Smooth muscle cell (in vitro differentiated cells): ENCODE measurements at regions not wholly inside any gene's neighbourhood (a gene's known extent, or its start where the extent isn't known, plus 50 kb on each side); places are given as distances from the start of the nearest gene placed in this dataset.
A peak's percentile ranks its signal among the peaks of the same experiment; 100 is the strongest.

Source experiments
- DNase-seq: peaks from one replicate; lab custom pipeline; 2025; ENCODE audit not compliant: unreplicated experiment; lab: John Stamatoyannopoulos, UW
- H2AFZ ChIP-seq: fragments of 200-600 bp; sonication (generic); 2 replicates; pipeline ENCODE4 v1.6.0; 2016; ENCODE audit warnings: antibody characterized with exemption, low read depth, mild to moderate bottlenecking
- H3F3A ChIP-seq: fragments of 200-600 bp; sonication (generic); 2 replicates; pipeline ENCODE4 v1.6.0; 2017; ENCODE audit warnings: antibody characterized with exemption, low read depth
- H3K27ac ChIP-seq: fragments of 200-600 bp; sonication (generic); 2 replicates; pipeline ENCODE4 v1.5.1; 2016; ENCODE audit warnings: low read depth, mild to moderate bottlenecking
- H3K27me3 ChIP-seq: fragments of 200-600 bp; sonication (generic); 2 replicates; pipeline ENCODE4 v1.6.1; 2016; ENCODE audit warnings: low read depth, mild to moderate bottlenecking
- H3K36me3 ChIP-seq: fragments of 200-600 bp; sonication (generic); 2 replicates; pipeline ENCODE4 v1.5.1; 2016; ENCODE audit warnings: low read depth
- H3K4me1 ChIP-seq: fragments of 200-600 bp; sonication (generic); 2 replicates; pipeline ENCODE4 v1.5.1; 2016; ENCODE audit warnings: low read depth
- H3K4me2 ChIP-seq: fragments of 200-600 bp; sonication (generic); 2 replicates; pipeline ENCODE4 v1.6.0; 2016; ENCODE audit warnings: mild to moderate bottlenecking
- H3K4me3 ChIP-seq: fragments of 200-600 bp; sonication (generic); 2 replicates; pipeline ENCODE4 v1.5.1; 2016; ENCODE audit warnings: mild to moderate bottlenecking
- H3K79me2 ChIP-seq: fragments of 200-600 bp; sonication (generic); 2 replicates; pipeline ENCODE4 v1.6.0; 2016; ENCODE audit warnings: low read depth, mild to moderate bottlenecking
- H3K9ac ChIP-seq: fragments of 200-600 bp; sonication (generic); 2 replicates; pipeline ENCODE4 v1.6.0; 2016; ENCODE audit warnings: low read depth
- H3K9me3 ChIP-seq: fragments of 200-600 bp; sonication (generic); replicated peaks from 2 replicates; pipeline ENCODE4 v1.5.1; 2016; ENCODE audit warnings: low read depth
- H4K20me1 ChIP-seq: fragments of 200-600 bp; sonication (generic); 2 replicates; pipeline ENCODE4 v1.6.0; 2016; ENCODE audit warnings: low read depth
- WGBS: methylation state at CpG from one replicate; pipeline ENCODE4 v1.1.7; 2016; ENCODE audit warnings: low lambda C conversion rate; 5-methylcytosine and 5-hydroxymethylcytosine counted together
- TF ChIP-seq, protein P1 (sequence below): fragments of 200-600 bp; sonication (generic); IDR thresholded peaks from 2 replicates; pipeline ENCODE4 v1.5.1; 2017; ENCODE audit warnings: borderline replicate concordance, mild to moderate bottlenecking, antibody characterized with exemption; ENCODE audit not compliant: insufficient read depth, poor library complexity, severe bottlenecking

DNA sequence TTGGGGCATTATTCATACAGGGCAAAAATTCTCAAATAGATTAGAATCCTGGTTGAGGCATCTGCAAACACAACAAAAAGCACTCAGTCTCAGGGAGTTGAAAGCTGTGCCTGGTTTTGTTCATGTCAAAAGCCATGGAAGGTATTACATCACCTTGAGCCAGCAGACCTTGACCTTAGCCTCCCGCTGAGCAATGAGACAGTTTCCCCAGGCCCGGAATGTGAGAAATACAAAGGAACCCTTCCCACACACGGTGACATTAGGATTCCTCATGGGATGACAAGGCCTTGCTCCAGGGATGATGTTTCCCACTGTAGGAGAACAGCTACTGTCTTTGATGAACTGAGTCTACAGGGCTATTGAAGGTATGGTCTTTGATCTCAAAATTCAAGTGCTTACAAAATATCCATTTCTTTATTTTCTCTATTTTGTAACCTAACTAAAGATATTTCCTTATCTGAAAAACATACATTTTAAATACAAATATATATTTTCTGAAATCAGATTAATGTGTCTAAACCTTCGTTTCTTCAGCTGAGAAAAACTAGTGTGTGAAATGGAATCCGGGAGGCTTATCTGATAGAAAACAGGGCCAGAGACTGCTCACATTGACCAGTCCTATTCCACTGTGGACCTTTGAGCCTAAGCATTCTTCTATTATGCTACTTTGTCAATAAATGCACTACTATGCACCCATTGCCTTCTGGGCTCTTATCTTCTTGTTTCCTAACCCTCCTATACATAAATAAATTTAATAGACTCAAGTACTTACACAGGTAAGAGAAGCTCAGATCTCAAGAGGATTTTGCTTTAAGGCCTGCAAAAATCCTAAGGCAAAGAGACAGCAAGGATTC is 298.2 kb downstream of the KBTBD8 start:
- Histone ChIP-seq H3K27me3 (no peaks in the 10 kb centered on the region), H3K36me3 (no peaks in the 10 kb centered on the region), H2AFZ (no peak overlapping the region), H3F3A (no peaks in the 10 kb centered on the region), H3K79me2 (no peaks in the 10 kb centered on the region), H3K4me1 (no peaks in the 10 kb centered on the region), H3K27ac (peak overlapping the region; percentile 70), H3K9ac (no peak overlapping the region), H3K4me3 (no peak overlapping the region), H4K20me1 (no peaks in the 10 kb centered on the region), H3K4me2 (peak overlapping the region; percentile 20), H3K9me3 (no peaks in the 10 kb centered on the region)
- TF ChIP-seq, protein P1, sequence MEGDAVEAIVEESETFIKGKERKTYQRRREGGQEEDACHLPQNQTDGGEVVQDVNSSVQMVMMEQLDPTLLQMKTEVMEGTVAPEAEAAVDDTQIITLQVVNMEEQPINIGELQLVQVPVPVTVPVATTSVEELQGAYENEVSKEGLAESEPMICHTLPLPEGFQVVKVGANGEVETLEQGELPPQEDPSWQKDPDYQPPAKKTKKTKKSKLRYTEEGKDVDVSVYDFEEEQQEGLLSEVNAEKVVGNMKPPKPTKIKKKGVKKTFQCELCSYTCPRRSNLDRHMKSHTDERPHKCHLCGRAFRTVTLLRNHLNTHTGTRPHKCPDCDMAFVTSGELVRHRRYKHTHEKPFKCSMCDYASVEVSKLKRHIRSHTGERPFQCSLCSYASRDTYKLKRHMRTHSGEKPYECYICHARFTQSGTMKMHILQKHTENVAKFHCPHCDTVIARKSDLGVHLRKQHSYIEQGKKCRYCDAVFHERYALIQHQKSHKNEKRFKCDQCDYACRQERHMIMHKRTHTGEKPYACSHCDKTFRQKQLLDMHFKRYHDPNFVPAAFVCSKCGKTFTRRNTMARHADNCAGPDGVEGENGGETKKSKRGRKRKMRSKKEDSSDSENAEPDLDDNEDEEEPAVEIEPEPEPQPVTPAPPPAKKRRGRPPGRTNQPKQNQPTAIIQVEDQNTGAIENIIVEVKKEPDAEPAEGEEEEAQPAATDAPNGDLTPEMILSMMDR, result no peak
- 37% methylated on average over 5 of the region's 5 CpGs for WGBS
- DNase-seq, result no peak

DNA sequence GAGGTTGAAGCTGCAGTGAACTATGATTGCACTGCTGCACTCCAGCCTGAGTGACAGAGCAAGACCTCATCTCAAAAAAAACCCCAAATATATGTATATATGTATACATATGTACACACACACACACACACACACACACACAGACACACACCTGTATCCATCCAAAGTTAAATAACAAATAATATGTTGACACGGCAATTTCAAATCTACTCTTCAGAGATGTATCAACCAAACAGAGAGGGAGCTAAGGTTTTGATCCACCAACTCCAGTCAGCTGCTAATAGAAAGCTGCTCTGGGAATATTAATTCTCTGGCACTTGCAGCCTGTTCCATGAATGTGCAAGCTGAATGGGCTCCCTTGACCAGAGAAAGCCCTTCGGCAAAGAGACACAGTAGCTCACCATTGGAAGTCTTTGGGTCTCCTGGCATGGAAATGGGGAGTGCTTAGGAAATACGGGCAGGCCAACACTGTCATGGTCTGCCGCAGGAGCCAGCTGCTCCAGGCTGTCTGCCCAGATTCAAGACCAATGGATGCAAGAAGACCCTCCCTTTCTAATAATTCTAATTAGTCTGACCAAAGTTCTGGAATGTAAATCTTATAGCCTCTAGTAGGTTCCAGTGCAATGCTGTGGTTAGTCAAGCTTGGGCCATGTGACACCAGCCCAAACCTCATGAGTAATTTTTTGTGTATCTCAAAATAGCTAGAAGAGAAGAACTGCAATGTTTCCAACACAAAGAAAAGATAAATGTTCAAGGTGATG is 299.8 kb downstream of the KBTBD8 start:
- DNase-seq, result no peak
- Histone ChIP-seq H2AFZ (no peak overlapping the region), H3K4me2 (no peak overlapping the region), H4K20me1 (no peaks in the 10 kb centered on the region), H3F3A (no peaks in the 10 kb centered on the region), H3K4me1 (no peaks in the 10 kb centered on the region), H3K9me3 (no peaks in the 10 kb centered on the region), H3K27ac (no peak overlapping the region), H3K27me3 (no peaks in the 10 kb centered on the region), H3K9ac (no peak overlapping the region), H3K36me3 (no peaks in the 10 kb centered on the region), H3K79me2 (no peaks in the 10 kb centered on the region), H3K4me3 (no peak overlapping the region)
- WGBS, result 93% methylated on average over 4 of the region's 4 CpGs
- TF ChIP-seq, protein P1, result no peak

DNA sequence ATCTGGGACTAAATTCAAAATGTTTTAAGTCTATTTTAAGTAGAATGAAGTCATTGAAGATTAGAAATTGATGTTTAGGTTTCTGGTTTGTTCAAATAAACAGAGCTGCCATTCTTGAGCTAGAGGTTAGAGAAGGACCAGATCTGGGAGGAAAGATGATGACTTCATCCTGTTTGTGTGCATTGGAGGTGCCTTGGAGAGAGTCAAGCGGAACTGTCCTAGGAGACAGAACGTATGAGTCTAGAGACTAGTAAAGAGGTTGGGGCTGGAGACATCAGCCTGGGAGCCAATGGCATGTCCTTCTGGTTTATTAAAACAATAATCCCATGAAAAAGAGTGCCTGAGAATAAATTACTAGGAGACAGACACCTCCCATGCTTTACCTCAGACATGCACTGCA is 303.4 kb downstream of the KBTBD8 start:
- TF ChIP-seq, protein P1, result no peak
- no peak overlapping the region for H3K27ac ChIP-seq
- H3F3A ChIP-seq, result no peaks in the 10 kb centered on the region
- H3K4me3 ChIP-seq, result no peak overlapping the region
- no peaks in the 10 kb centered on the region for H3K36me3 ChIP-seq
- H3K79me2 ChIP-seq, result no peaks in the 10 kb centered on the region
- DNase-seq, result no peak
- H4K20me1 ChIP-seq, result no peaks in the 10 kb centered on the region
- H3K4me1 ChIP-seq, result no peaks in the 10 kb centered on the region
- H3K9me3 ChIP-seq, result no peaks in the 10 kb centered on the region
- no peaks in the 10 kb centered on the region for H3K27me3 ChIP-seq
- no peak overlapping the region for H3K9ac ChIP-seq
- no peak overlapping the region for H2AFZ ChIP-seq
- H3K4me2 ChIP-seq, result no peak overlapping the region
- 74% methylated on average over 2 of the region's 2 CpGs for WGBS
